ENCODE measurements at regions not wholly inside any gene's neighbourhood (a gene's known extent, or its start where the extent isn't known, plus 50 kb on each side); places are given as distances from the start of the nearest gene placed in this dataset.

DNA sequence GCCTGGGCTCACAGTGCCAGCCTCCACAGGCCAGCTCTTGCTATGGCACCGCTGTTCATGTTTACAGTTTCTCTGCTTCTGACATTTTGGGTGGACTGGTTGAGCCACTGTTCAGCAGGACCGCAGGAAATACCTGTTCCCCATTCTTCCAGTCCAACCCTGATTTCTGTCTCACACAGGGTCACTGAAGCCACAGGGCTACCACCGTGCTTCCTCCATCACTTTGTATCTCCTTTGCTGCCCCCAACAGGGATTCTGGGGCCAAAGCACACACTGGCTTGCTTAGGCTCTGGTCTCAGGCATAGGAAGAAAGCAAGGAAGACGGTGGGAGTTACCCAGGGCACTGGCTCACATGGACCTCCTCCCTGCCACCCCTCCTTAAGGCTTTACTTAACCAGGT, 164.5 kb downstream of the UNC5CL start:
- TF ChIP-seq, protein P1, sequence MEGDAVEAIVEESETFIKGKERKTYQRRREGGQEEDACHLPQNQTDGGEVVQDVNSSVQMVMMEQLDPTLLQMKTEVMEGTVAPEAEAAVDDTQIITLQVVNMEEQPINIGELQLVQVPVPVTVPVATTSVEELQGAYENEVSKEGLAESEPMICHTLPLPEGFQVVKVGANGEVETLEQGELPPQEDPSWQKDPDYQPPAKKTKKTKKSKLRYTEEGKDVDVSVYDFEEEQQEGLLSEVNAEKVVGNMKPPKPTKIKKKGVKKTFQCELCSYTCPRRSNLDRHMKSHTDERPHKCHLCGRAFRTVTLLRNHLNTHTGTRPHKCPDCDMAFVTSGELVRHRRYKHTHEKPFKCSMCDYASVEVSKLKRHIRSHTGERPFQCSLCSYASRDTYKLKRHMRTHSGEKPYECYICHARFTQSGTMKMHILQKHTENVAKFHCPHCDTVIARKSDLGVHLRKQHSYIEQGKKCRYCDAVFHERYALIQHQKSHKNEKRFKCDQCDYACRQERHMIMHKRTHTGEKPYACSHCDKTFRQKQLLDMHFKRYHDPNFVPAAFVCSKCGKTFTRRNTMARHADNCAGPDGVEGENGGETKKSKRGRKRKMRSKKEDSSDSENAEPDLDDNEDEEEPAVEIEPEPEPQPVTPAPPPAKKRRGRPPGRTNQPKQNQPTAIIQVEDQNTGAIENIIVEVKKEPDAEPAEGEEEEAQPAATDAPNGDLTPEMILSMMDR (IDR thresholded peaks at IDR 0.05; ENCODE audit: insufficient read depth, low read depth, low read length) = no peak
- no peak for TF ChIP-seq EZH2 (IDR thresholded peaks at IDR 0.05; ENCODE audit: insufficient read depth, low read length)

All from astrocyte (in vitro differentiated cells and primary cell).